ENCODE measurements at regions not wholly inside any gene's neighbourhood (a gene's known extent, or its start where the extent isn't known, plus 50 kb on each side); places are given as distances from the start of the nearest gene placed in this dataset.
A peak's percentile ranks its signal among the peaks of the same experiment; 100 is the strongest.

GRCh38 chr13:103153466-103153865 is 87.2 kb upstream of the SLC10A2 start:
- TF ChIP-seq, protein P1, sequence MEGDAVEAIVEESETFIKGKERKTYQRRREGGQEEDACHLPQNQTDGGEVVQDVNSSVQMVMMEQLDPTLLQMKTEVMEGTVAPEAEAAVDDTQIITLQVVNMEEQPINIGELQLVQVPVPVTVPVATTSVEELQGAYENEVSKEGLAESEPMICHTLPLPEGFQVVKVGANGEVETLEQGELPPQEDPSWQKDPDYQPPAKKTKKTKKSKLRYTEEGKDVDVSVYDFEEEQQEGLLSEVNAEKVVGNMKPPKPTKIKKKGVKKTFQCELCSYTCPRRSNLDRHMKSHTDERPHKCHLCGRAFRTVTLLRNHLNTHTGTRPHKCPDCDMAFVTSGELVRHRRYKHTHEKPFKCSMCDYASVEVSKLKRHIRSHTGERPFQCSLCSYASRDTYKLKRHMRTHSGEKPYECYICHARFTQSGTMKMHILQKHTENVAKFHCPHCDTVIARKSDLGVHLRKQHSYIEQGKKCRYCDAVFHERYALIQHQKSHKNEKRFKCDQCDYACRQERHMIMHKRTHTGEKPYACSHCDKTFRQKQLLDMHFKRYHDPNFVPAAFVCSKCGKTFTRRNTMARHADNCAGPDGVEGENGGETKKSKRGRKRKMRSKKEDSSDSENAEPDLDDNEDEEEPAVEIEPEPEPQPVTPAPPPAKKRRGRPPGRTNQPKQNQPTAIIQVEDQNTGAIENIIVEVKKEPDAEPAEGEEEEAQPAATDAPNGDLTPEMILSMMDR (IDR thresholded peaks at IDR 0.05) = no peak

- TF ChIP-seq, protein P1 (IDR thresholded peaks at IDR 0.05) = no peak
Observed at GRCh38 chr13:103147961-103148360, 81.7 kb upstream of the SLC10A2 start.

DNA sequence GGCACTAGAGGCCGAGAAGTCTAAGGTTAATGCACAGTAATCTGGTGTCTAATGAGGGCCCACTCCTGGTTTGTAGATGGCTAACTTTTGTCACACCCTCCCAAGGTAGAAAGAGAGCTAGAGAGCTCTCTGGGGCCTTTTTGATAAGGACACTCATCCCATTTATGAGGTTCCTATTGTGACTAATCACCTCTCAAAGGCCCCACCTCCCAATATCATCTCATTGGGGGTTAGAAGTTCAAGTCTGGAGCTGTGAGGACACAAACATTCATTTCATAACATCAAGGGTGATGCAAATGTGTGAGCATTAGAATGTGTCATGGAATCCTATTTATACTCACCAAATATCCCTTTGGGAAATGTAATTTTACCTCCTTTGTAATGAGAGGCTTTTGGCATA is 79.2 kb upstream of the SLC10A2 start:
- TF ChIP-seq, protein P1 (IDR thresholded peaks at IDR 0.05) = no peak

GRCh38 chr13:103143432-103143831 is 77.2 kb upstream of the SLC10A2 start:
- TF ChIP-seq, protein P1 (IDR thresholded peaks at IDR 0.05) = no peak

DNA sequence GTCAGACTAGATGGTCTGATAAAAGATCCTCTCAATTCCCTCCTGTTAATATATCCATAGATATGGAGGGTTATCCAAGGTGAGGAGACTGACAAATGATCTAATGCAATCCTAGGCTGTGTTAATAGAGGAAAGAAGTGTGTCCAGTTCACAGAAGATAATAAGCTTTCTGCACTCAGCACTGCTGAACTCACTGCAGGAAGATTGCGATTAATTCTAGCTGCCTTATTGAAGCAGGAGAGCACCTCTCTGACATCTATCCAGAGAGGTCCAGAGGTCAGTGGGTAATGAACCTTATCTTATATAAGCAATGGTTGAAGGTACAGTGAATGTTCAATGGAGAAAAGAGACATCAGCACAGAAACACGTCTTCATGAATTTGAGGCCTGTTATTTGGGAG is 75.9 kb upstream of the SLC10A2 start:
- TF ChIP-seq, protein P1 (IDR thresholded peaks at IDR 0.05) = no peak

- TF ChIP-seq, protein P1 (IDR thresholded peaks at IDR 0.05) = peak; percentile 59
Observed at GRCh38 chr13:103140001-103140671, 73.9 kb upstream of the SLC10A2 start.

GRCh38 chr13:103134271-103134670 is 68.1 kb upstream of the SLC10A2 start:
- TF ChIP-seq, protein P1 (IDR thresholded peaks at IDR 0.05) = no peak

- TF ChIP-seq, protein P1 (IDR thresholded peaks at IDR 0.05) = no peak
Observed at GRCh38 chr13:103133556-103133955, 67.3 kb upstream of the SLC10A2 start.
